ENCODE measurements at regions not wholly inside any gene's neighbourhood (a gene's known extent, or its start where the extent isn't known, plus 50 kb on each side); places are given as distances from the start of the nearest gene placed in this dataset.

- DNase-seq = no peak
Measured at GRCh38 chr2:176544991-176545956, 276.0 kb downstream of the MTX2 start.

GRCh38 chr2:176546550-176546949 lies 277.3 kb downstream of the MTX2 start:
- DNase-seq = no peak

- no peak for DNase-seq
Measured at GRCh38 chr2:176552501-176553135, 283.4 kb downstream of the MTX2 start.

GRCh38 chr2:176553685-176554100 lies 284.5 kb downstream of the MTX2 start:
- peak; percentile 5 for DNase-seq

GRCh38 chr2:176554101-176555048 lies 285.1 kb downstream of the MTX2 start:
- no peak for DNase-seq

GRCh38 chr2:176555112-176555511 lies 285.9 kb downstream of the MTX2 start:
- no peak for DNase-seq

- no peak for DNase-seq
Measured at GRCh38 chr2:176555781-176556180, 286.5 kb downstream of the MTX2 start.

- DNase-seq = no peak
Measured at GRCh38 chr2:176556373-176556772, 287.1 kb downstream of the MTX2 start.

GRCh38 chr2:176557821-176558220 lies 288.6 kb downstream of the MTX2 start:
- no peak for DNase-seq

- DNase-seq = no peak
Measured at GRCh38 chr2:176558574-176559140, 289.4 kb downstream of the MTX2 start.

- no peak for DNase-seq
Measured at GRCh38 chr2:176560296-176560695, 291.1 kb downstream of the MTX2 start.

- DNase-seq = no peak
Measured at GRCh38 chr2:176561706-176562105, 292.5 kb downstream of the MTX2 start.

GRCh38 chr2:176562359-176563078 lies 293.3 kb downstream of the MTX2 start:
- no peak for DNase-seq

GRCh38 chr2:176565641-176566323 lies 296.5 kb downstream of the MTX2 start:
- no peak for DNase-seq

- no peak for DNase-seq
Measured at GRCh38 chr2:176566496-176566895, 297.3 kb downstream of the MTX2 start.

- no peak for DNase-seq
Measured at GRCh38 chr2:176566961-176567360, 297.7 kb downstream of the MTX2 start.

GRCh38 chr2:176567361-176567760 lies 298.1 kb downstream of the MTX2 start:
- no peak for DNase-seq

GRCh38 chr2:176569574-176569973 lies 300.3 kb downstream of the MTX2 start:
- no peak for DNase-seq

- DNase-seq = no peak
Measured at GRCh38 chr2:176573612-176574483, 304.6 kb downstream of the MTX2 start.
